ENCODE measurements at regions not wholly inside any gene's neighbourhood (a gene's known extent, or its start where the extent isn't known, plus 50 kb on each side); places are given as distances from the start of the nearest gene placed in this dataset.
"Not testable (repeated sequence)": the region's sequence is repeated elsewhere in the genome, so short reads cannot be mapped to it uniquely, and the experiment has no call there.

DNA sequence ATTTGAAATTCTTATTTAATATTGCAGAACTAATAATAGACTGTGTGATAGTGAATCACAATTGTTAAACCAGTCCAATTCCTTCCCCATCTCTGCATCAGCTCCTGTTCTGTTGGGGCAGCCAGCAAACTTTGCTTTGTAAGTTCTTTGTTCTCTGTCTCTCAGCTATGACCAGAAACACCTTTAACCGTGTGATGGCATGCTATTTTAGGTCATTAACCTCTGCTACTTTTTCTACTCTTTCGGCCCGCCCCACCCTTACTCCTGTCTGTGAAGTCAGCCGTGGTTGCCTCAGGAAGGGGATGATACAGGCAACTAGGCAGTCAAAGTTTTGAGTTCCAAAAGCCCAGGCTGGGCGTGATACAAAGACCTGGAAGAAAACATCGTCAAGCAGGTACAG, 51.3 kb upstream of the EGFL6 start:
- no peak for DNase-seq

DNA sequence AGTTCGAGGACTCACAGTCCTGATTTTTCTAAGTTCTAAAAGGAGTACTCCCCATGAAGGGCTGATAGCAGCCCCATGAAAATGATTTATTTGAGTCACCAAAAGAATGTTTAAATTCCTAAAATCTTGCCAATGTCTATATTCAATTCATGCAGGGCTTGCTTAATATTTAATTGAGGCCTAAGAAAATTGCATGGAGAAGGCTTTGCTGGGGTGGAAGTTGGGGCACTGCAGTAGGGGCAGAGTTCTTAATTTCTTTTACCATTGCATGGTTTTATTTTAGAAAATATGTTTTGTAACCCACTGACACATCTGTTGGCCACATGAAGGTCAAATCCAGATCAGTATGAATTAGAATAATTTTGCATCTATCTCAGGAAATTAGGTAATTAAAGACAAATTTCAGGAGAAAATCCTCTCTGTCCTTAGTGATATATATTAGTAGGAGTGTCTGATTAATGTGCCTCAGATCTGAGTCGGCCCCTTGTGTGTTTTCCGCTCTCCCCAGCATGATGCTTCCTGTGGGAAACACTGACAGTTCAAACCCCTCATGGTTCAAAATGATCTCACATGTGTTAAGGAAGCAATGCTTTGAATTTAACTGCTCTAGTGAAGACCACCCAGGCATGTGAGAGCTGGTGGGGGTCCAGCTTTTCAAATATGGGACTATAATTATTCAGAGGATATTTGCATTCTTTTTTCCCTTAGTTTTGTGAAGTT, 54.0 kb upstream of the EGFL6 start:
- DNase-seq: no peak

DNA sequence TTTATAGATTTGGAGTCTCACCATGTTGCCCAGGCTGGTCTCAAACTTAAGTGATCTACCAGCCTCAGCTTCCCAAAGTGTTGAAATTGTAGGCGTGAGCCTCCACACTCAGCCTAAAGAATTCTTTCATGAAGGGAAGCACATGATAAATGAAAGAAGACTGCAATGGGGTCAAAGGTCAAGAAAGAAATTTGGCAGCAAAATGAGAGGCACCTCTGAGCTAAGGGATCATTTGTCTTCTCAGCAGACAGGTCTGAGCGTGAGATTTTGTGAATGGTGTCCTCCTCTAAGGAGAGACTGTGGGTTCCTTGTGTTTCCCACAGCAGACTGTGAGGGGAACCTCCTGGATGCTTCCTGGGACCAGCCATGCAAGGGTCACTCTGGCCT, 57.5 kb upstream of the EGFL6 start:
- DNase-seq: peak; percentile 2

DNA sequence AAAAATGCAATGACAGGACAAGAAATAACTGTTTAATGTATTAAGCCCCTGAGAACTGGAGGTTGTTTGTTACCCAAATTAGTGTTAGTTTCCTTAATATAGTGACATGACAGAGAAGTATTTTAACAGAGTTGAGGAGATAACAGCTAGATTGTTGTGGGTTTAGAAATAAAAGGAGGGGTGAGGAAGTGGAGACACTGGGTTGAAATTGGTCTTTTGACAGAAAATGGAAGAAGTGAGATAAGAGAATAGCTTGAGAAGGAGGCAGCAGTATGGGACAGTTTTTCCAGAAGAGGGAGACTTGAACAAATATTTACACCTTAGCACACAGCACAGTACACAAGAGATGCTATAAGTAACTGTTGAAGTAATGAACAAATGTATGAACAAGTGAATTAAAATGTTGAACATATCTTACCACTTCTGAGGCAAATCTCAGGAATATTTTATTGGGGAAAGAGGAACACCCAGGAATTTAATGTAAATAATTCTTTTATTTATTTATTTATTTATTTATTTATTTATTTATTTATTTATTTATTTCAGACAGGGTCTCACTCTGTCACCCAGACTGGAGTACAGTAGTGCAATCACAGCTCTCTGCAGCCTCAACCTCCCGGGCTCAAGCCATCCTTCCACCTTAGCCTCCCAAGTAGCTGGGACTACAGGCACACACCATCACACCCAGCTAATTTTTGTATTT, 58.0 kb upstream of the EGFL6 start:
- no peak for DNase-seq

DNA sequence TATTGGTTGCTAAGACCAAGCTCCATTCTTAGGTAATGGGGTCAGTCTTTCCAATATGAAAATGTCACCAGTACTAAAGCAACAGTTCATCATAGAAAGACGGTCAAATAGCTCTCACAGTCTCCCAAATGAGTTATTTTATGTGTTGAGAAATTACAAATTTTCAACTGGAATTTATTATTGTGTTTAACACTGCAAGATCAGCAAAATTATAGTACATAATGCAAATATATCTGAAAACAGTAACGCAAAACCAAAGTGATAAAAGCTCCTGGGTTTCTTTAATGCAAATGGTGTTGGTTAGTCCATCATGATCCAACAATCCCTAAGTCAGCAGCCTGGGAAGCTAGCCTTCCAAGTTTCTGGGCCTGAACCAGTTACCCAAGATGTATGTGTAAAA, 61.5 kb upstream of the EGFL6 start:
- DNase-seq: no peak

DNA sequence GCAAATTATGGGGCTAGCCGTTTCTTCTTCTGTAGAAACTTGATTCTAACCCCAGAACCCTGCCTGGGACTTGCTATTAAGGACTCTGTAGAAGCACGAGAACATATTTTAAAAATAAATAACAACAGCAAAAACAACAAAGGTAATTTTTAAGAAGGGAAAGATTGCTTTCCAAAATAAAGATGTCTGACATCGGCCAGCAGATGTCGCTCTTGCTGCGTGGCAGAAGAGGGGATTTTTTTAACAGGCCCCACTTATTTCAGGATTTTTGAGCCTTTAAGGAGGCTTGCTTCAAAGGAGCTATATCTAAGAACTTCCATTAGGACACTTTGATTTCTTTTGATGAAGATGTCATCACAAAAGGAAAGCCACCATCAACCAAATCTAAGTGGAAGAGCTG, 62.8 kb upstream of the EGFL6 start:
- DNase-seq: peak; percentile 29

DNA sequence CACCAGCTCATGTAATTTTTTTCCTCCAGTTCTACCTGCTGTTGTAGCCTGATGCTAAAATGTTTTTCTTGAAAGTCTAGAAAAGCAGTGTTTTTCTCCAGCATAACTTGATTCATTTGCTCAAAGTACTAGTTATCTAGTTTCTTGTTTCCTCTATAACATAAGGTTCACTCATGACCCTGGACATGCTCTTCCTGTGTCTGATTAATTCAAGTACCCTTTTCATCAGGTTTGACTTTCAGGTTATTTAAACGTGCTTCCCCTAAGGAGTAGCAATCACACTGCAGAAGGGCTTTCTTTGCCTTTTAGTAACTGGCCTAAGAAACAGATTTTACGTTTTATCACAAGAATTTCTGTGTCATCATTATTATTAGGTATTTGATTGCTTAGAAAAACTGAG, 66.8 kb upstream of the EGFL6 start:
- no peak for DNase-seq

DNA sequence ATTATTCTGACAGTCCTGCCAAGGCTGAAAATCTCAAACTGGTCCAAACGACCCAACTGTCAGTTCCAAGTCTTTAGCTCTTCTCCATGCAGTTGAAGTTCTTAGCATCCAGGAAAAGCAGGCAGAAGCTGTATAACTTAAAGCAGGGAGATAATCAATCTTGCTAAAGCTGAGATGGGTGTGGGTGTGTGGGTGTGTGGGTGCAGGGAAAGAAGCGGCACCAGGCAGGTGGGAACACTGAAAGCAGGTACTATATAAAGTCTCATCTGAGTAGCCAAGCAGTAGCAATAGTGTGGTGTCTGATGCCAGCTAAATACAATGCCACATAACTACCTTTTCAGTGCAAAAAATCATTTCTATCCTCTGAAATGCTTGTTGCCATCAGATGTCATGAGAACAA, 69.7 kb upstream of the EGFL6 start:
- no peak for DNase-seq

DNA sequence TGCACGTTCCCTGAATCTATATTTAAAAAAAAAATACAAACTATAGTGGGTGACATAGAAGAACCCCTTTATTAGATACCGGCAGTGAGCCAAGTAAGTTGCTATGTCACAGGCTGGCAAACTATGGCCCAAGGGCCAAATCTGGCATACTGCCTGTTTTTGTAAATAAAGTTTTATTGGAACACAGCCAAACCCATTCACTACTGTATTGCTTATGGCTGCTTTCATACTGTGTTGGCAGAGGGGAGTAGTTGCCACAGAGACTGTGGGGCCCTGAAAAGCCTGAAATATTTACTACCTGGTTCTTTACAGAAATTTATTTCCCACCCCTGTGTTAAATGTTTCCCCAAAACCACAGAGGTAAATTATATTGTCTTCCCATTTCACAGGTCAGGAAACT, 71.2 kb upstream of the EGFL6 start:
- no peak for DNase-seq

DNA sequence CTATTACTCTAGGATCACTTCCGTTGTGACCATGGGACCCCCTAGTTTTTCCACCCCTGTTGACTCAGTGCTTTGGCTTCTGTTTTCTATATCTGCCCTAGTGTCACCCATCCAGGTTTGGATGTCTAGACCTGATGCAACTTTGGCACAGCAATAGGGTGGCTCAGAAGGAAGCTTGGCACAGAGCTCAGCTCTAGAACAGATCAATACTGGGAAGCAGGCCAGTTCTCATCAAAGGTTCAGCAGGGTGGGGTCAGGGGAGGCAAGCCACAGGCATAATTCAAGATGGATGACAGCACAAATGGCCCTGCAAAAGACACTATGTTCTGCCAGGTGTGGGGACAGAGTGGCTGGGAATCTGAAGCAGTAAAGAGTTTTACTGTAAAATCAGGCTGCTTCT, 74.2 kb upstream of the EGFL6 start:
- DNase-seq: no peak

DNA sequence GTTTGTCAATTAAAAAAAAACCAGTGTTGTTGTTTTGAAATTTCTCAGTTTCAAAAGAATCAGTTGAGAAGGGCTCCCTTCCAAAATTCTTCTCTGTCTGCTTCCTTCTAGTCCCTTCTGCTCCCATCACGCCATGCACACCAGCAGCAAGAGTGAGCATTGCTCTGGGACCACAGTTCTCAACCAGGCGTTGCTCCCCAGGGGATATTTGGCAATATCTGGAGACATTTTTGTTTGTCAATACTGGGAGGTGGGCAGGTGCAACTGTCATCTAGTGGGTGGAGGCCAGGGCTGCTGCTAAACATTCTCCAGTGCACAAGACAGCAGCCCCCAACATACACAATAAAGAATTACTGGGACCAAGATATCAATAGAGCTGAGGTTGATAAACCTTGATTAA, 74.8 kb upstream of the EGFL6 start:
- no peak for DNase-seq

DNA sequence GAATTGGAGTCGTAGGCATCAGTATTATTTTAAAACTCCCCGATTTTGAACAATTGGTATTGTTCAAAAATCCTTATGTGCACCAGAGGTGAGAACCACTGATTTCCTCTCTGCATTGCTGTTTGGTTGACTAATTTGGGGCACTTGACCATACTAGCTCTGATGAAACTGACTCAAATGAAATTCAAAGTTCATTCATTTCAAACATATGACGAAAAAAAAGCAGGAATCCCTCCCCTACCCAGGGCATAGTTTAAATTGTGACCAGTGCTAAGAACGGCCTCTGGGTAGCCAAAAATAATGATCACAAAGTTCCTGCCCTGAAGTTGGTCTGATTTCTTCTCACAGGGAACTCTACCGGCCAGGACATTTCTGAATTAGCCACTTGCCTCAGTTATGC, 75.7 kb upstream of the EGFL6 start:
- DNase-seq: no peak

DNA sequence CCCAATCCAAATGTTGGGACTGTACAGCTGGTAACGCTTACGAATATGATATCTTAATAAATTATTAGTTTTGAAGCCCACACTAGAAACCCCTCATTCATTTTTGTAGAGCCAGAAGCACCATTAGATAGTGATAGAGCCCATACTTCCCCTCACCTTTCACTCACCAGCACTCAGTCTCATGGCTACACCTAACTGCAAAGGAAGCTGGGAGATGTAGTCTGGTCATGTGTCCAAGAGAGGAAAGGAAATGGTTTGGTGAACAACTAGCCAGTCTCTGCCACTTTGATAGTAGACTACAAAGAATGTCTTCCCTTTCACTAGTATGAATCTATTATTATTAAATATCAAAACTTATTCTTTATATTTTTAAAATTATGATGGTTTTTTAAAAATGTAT, 77.1 kb upstream of the EGFL6 start:
- no peak for DNase-seq

DNA sequence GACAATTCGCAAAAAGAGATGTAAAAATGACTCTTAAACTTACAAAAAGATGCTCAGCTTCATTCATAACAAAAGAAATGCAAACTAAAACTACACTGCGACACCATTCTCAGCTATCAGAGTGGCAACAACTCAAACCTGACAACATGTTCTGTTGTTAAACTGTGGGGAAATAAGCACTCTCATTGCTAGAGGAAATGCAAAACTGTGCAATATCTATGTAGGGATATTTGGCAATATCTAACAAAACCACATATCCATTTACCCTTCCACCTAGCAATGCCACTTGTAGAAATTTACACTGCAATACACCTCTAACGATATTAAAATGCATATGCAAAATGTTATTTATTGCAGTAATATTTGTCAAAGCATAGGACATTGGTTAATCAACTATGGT, 78.3 kb upstream of the EGFL6 start:
- no peak for DNase-seq

DNA sequence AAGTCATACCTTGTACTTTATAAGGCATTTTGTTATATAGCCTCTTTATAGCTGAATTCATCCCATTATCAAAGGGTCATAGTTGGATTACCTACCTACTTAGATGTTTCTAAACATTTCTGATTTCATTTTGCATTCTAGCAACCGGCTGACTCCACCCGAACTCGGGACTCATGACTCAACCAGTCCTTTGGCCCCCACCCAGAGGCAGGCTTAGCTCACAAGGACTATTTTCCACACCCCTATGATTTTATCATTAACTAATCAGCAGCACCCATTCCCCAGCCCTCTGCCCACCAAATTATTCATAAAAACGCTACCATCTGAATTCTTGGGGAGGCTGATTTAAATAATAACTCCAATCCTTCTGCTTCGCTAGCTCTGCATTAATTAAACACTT, 79.9 kb upstream of the EGFL6 start:
- DNase-seq: peak; percentile 51

DNA sequence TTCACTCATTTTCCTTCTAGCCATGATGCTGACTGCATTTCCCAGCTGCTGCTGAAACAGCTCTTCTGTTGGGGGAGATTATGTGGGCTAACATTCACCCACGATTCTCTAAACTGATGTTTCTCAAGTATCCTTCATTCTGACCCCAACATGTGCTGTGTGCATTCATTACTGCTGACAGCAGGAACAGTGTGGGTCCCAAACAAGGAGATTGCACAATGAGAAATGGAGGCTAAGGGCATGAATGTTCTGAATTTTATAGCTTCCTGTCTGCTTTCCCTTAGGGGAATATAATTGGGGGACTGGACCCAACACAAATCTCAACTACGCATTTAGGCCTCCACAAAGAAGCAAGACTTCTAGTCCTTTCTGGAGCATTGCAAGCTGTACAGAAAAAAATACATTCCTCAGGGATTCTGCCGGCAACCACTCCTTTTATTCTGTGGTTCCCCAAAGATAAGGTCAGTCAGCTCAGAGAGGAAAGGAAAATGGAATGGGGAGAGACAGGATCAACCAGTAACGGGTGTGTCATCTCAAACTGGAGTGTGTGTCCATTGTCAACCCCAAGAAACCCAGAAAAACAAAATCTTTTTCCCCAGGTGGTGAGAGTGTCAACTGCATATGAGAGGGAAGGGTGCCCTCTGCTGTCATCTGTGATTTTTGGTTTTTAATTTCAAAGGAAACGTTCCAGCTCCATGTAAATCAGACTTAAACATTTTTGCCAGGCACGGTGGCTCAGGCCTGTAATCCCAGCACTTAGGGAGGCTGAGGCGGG, 81.5 kb upstream of the EGFL6 start:
- DNase-seq: peak; percentile 81

DNA sequence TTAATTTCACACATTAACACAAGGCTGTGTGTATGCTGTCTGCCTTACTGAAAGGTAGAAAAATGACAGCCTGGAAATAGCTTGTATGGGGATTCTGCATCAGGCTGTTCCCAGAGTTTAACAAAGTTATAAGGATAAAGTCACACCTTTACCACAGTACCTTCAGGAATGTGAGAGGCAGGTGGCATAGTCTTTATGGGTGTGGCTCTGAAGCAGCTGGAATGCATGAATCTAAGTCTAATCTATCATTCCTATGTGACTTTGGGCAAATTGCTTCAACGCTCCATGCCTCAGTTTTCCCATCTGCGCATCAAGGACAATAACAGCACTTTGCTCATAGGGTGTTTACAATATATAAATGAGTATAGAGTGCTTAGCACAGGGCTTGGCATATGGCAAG, 84.2 kb upstream of the EGFL6 start:
- DNase-seq: no peak

DNA sequence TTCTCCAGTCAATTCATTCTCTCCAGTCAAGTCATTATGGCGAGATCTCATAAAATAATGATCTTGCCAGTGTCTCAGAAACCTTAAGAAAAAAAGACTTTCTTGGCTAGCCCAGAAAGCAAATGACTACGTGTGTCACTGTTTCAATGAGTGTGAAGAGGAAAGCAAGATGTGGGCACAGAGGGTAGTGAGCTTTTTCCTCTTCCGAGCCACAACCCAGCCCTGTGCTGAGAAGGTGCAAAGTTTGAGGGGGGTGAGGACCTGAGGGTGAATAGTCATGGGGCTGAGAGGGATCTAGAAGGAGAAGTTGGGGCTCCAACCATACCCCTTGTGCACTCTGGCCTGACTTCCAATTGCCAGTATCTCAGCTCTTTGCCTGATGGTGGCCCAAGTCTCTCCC, 85.6 kb upstream of the EGFL6 start:
- DNase-seq: no peak

DNA sequence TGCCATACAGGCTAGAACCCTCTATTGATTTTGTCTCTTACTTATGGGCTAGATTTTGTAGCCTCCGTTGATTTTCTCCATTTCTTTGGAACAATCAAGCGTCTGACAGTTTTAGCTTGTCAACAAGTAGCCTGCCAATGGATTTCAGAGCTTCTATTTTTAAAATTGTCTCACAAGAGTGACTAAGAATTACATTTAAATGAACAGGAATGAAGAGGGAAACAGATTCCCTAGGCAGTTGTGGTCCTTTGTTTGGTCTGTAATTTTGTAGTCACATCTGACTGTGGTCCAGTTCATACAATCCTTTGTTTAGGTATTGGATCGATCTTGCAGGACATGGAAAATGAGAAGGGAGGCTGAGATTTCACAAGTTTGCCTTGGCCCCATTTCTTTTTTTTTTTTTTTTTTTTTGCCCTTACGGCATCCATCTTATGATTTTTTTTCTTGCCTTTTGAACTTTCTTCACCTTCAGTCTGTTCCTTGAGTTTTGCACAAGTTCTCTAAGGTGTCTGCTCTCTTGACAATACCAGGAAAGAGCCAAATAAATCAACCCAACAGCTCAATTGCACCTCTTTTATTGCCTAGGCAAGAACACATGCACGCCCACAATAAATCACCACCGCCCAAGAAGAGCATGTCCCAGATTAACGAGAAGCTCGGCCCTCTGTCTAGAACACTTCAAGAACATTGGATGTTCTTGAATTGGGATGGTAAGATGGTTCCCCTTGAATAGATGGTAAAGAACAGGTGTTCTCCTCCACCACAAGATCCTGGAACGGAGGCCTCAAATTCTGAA, 86.5 kb upstream of the EGFL6 start:
- DNase-seq: no peak

DNA sequence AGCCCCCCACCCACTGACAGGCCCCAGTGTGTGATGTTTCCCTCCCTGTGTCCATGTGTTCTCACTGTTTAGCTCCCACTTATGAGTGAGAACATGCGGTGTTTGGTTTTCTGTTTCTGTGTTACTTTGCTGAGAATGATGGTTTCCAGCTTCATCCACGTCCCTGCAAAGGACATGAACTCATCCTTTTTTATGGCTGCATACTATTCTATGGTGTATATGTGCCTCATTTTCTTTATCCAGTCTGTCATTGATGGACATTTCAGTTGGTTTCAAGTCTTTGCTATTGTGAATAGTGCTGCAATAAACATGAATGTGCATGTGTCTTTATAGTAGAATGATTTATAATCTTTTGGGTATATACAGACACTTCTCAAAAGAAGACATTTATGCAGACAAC, 88.6 kb upstream of the EGFL6 start:
- not testable (repeated sequence) for DNase-seq

DNA sequence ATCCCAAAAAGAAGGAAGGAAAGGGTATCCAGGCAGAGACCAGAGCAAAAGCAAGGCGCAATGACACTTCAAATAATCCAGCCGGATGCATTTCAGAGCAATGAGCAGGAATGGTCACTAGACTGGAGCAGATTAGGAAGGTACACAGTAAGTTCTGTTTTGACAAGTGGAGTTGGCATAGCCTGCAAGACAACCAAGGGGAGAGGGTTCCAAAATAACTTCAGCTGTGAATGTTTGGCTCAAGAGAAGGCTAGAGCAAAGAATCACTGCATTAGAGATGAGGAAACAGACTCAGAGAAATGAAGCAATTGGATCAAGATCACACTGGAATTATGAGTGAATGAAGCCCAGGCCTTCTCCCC, 90.0 kb upstream of the EGFL6 start:
- DNase-seq: no peak

DNA sequence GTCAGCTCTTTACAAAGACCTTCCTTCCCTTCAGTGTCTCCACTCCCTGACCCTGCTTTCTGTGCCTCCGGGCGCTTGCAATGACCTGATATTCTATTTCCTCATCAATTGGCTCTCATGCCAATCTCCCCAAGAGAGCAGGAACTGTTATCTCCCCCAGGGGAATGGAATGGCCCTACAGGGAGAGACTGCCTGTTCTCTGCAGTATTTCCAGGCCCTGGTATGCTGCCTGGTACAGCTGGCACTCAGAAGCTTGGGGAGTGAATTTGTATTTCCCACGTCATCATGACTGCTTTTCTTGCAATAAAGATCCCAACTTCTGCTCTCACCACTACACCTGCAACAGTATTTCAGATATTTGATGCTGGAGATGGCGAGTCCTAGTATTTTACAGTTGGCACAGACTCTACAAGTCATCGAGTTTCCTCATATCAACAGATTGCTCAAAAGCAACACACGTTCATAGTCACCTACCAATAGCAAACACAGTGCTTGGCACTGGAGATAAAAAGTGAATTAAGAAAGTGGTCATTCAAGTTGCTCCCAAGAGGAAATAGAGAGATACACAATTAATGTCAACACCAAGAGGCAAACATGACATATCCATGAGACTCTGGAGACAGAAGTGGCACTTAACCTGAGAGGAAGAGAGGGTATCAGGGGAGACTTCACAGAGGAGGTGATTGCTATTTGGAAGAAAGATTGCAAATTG, 90.5 kb upstream of the EGFL6 start:
- DNase-seq: no peak

DNA sequence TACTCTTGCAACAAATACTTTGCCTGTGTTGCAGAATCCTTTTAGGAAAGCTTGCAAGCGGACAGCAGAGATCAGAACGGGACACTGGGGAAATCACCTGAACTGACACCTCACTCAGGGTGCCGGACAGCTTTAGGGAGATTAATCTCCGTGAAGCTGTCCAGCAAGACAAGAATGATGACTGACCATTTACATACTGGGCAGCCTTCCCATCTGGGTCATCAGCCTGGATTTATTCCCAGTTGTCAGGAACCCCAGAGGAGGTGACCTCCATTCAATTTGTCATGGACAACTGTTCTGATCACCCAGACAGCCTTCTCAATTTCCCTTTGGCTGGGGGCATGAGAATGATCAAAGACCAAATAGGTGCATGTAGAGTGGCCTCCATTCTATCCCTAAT, 93.0 kb upstream of the EGFL6 start:
- no peak for DNase-seq
